T-helper 1 cell treated with Interleukin-12 subunit alpha and Interleukin-12 subunit beta and Interleukin-4 antibody, amounts not matched to agents 30 μg/mL and 1 μg/mL, for 36 hours (primary cell): ENCODE measurements at regions not wholly inside any gene's neighbourhood (a gene's known extent, or its start where the extent isn't known, plus 50 kb on each side); places are given as distances from the start of the nearest gene placed in this dataset.

Experiments
- H3K27ac Mint-ChIP-seq: one replicate; pipeline ENCODE4 v1.8.0; 2021; ENCODE audit warnings: mild to moderate bottlenecking, mixed read lengths
- H3K27me3 Mint-ChIP-seq: one replicate; pipeline ENCODE4 v1.8.0; 2021; ENCODE audit warnings: low read depth, mixed read lengths
- H3K36me3 Mint-ChIP-seq: one replicate; pipeline ENCODE4 v1.8.0; 2021; ENCODE audit warnings: low read depth, mixed read lengths
- H3K4me1 Mint-ChIP-seq: one replicate; pipeline ENCODE4 v1.8.0; 2021; ENCODE audit warnings: low read depth, mixed read lengths
- H3K4me3 Mint-ChIP-seq: one replicate; pipeline ENCODE4 v1.8.0; 2021; ENCODE audit warnings: mild to moderate bottlenecking, moderate library complexity, mixed read lengths
- H3K9me3 Mint-ChIP-seq: one replicate; pipeline ENCODE4 v1.8.0; 2021; ENCODE audit warnings: mixed read lengths

DNA sequence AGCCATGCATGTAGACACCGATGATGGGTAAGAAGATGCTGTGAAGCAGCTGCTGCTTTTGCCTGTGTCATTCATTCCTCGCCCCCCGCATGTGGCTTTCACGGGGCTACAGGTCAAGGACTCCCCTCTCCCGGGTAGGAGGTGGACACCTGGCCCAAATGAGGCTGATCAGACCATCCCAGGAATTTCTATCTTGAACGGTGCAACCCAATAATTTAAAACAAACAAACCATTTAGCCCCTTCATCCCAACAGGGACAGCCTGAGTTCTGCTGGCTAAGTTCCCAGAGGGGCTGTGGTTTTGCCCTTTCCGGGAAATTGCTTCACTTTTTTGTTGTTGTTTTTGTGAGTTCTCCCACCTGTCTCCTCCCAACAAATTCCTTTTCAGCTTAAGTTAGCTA, 137.7 kb upstream of the CDH5 start:
- H3K27me3 Mint-ChIP-seq = no peaks in the 10 kb centered on the region
- H3K4me3 Mint-ChIP-seq = no peak overlapping the region
- no peaks in the 10 kb centered on the region for H3K36me3 Mint-ChIP-seq
- peaks cover 4% of the 10 kb centered on the region for H3K4me1 Mint-ChIP-seq
- H3K27ac Mint-ChIP-seq = no peak overlapping the region
- no peaks in the 10 kb centered on the region for H3K9me3 Mint-ChIP-seq

DNA sequence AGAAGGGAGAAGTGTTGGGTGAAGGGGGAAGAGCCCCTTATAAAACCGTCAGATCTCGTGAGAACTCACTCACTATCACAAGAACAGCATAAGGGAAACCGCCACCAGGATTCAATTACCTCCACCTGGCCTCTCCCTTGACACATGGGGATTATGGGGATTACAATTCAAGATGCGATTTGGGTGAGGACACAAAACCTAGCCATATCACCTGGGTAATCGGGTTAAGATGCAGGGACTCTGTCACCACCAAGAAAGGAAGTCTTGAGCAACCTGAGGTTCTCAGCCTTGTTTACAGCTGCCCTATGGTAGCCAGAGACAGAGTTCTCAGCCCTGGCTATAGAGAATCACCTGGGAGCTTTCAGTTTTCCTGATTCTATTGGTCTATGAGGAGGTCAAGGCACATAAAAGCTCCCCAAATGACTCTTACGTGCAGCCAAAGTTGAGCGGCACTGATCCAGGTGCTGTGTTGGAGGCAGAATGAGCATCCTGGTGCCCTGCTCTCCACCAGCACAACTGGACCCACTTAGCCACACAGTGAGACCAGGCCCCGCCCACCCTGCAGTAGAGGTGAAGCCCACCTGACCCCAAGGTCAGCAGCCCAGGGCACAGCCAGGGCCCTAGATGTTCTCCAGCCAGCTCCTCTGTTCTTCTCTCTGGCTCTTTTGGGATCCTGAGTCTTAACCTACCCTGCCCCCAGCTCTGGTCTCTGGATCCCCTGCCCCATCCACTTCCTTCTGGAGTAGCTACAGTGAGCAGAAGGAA, 138.5 kb upstream of the CDH5 start:
- H3K4me1 Mint-ChIP-seq = peaks cover 4% of the 10 kb centered on the region
- H3K27me3 Mint-ChIP-seq = no peaks in the 10 kb centered on the region
- H3K9me3 Mint-ChIP-seq = no peaks in the 10 kb centered on the region
- no peaks in the 10 kb centered on the region for H3K36me3 Mint-ChIP-seq
- no peak overlapping the region for H3K4me3 Mint-ChIP-seq
- H3K27ac Mint-ChIP-seq = no peak overlapping the region

DNA sequence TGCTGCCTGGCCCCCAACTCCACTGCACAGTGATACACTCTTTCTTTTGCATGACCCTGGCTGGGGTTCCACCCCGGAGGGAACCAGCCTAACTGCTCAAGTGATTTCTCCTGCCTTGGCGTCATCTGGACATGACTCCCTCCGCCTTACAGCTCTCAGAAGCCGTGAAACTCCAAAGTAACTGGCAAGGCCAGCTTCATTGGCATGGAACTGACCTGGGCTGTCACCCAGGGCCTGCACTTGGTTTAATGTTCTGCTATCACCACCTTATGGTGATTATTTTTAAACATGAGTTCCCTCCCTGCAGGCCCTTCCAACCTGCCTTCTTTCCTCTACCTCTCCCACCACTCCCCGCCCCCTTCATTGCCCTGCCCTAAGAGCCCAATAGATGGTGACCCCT, 139.7 kb upstream of the CDH5 start:
- Mint-ChIP-seq H3K9me3 (no peaks in the 10 kb centered on the region), H3K27me3 (no peaks in the 10 kb centered on the region), H3K4me3 (no peak overlapping the region), H3K4me1 (peaks cover 4% of the 10 kb centered on the region), H3K36me3 (no peaks in the 10 kb centered on the region), H3K27ac (no peak overlapping the region)

DNA sequence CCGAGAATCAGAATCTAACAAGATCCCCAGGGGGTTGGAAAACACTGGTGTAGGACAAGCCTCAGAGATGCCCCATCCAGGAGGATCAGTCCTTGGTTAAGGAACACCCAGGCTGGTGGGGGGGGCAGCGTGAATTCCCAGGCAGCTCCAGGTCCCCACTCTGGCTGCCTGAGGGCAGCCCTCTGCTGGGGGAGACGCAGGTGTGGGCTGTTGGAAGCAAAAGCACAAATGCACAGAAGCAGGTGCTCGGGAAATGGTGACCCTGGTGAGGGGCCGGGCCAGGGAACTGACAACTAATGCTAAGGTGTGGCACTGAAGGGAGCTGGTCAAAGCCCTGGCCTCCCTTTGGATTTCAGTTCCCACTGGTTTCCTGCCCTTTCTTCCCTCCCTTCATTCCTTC, 140.8 kb upstream of the CDH5 start:
- Mint-ChIP-seq H3K4me3 (no peak overlapping the region), H3K36me3 (no peaks in the 10 kb centered on the region), H3K9me3 (no peaks in the 10 kb centered on the region), H3K4me1 (peaks cover 4% of the 10 kb centered on the region), H3K27me3 (no peaks in the 10 kb centered on the region), H3K27ac (no peak overlapping the region)

DNA sequence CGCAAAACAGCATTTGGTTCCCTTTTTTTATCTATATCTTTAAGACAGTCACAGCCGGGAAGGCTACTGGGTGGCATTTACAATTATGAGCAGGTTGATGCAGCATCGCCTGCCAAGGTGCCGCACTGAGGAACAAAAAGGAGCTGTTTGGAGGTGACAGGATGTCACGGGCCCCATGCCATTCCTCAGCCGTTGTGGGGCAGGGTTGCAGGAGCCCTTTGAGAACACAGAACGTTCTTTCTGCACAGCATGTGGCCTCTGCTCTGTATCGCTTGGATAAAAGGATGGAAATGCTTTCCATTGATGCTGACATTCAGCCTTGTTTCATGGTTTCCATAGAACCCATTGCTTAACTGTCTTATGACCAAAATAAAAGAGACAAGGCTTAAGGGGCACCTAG, 141.9 kb upstream of the CDH5 start:
- no peak overlapping the region for H3K4me3 Mint-ChIP-seq
- H3K9me3 Mint-ChIP-seq = no peaks in the 10 kb centered on the region
- H3K36me3 Mint-ChIP-seq = no peaks in the 10 kb centered on the region
- H3K27me3 Mint-ChIP-seq = peaks cover under 1% of the 10 kb centered on the region
- peaks cover 4% of the 10 kb centered on the region for H3K4me1 Mint-ChIP-seq
- H3K27ac Mint-ChIP-seq = no peak overlapping the region

DNA sequence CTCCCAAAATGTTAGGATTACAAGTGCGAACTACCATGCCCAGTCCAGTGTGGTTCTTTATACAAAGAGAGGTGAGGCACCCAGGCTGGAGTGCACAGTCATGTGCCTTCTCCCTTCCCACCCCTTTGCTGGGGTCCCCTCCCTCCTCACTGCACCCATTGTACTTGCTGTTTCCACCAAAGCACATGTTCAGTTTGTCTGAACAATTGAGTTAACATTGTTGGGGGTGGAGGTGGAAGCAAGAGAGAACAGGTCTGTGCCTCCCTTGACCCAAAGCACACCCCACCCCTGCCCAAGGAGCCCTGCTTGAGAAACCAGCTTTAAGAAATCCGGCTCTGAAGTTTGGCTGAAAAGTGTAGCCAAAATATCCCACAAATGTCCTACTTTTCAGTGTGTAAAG, 142.3 kb upstream of the CDH5 start:
- Mint-ChIP-seq H3K4me3 (no peak overlapping the region), H3K9me3 (no peaks in the 10 kb centered on the region), H3K36me3 (no peaks in the 10 kb centered on the region), H3K27me3 (peaks cover 5% of the 10 kb centered on the region), H3K4me1 (peaks cover 2% of the 10 kb centered on the region), H3K27ac (no peak overlapping the region)

DNA sequence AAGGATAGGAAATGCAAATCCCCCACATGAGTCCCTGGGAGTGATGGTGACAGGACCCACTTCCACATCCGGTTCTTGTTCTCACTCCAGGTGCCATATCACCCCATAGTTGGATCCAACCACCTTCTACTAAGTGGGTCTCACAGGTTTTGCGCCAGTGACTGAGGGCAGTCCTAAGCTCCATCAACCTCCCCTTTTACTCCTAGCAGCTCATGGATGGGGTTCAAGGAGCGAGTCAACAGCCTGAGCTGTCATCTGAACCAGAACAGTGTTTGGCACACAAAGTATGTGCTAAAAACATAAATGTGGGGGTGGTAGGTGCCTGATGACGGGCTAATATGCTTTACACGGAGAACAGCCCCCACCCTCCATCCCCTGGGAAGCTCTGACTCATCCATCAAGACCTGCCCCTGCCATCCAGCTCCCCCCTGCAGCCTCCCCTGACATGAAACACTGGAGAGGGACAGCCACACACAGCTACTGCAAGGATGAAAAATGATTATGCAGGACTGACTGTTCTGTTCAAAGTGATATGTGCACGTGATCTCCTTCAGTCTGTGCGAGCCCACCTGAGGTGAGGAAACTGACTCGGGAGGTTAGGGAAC, 143.2 kb upstream of the CDH5 start:
- Mint-ChIP-seq H3K4me3 (no peak overlapping the region), H3K4me1 (no peaks in the 10 kb centered on the region), H3K27me3 (peaks cover 6% of the 10 kb centered on the region), H3K27ac (no peak overlapping the region), H3K9me3 (no peaks in the 10 kb centered on the region), H3K36me3 (no peaks in the 10 kb centered on the region)

DNA sequence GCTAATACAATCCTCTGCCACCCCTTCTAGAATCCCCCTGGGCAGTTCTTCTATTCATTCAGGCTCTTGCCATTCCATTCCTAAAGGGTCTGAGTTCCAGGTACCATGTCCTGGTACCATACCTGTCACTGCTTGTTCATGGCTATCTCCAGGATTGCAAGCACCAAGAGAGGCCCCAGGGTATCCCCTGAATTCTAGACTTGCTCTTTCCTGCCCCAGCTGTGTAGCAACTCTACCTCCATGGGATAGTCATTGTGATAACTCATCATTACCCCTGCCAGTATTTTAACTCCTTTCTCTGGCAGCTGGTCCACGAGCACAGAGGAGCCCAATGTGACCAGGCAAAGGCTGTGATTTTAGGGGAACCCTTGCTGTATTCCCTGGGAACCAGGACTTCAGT, 143.7 kb upstream of the CDH5 start:
- Mint-ChIP-seq H3K9me3 (no peaks in the 10 kb centered on the region), H3K27me3 (peaks cover 6% of the 10 kb centered on the region), H3K4me1 (no peaks in the 10 kb centered on the region), H3K4me3 (no peak overlapping the region), H3K27ac (no peak overlapping the region), H3K36me3 (no peaks in the 10 kb centered on the region)

DNA sequence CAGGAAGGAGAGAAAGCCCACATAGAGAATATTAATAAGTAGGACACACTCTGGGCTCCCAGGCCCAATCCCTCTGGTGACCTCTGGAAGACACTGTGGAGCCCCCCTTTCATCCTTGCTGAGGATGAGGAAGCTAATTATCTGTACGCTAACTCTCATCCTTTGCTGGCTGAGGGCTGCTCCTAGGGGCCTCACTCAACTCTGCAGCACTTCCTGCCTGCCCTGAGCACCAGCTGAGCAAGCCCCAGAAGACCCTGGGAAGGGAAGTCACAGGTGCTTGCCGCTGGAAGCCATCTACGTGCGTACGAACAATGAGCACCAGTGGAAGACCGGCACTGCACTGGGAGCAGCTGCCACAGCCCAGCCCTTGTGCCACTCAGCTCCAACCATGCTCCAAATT, 145.8 kb upstream of the CDH5 start:
- Mint-ChIP-seq H3K27me3 (peaks cover 6% of the 10 kb centered on the region), H3K4me3 (no peak overlapping the region), H3K36me3 (no peaks in the 10 kb centered on the region), H3K4me1 (no peaks in the 10 kb centered on the region), H3K9me3 (no peaks in the 10 kb centered on the region), H3K27ac (no peak overlapping the region)

DNA sequence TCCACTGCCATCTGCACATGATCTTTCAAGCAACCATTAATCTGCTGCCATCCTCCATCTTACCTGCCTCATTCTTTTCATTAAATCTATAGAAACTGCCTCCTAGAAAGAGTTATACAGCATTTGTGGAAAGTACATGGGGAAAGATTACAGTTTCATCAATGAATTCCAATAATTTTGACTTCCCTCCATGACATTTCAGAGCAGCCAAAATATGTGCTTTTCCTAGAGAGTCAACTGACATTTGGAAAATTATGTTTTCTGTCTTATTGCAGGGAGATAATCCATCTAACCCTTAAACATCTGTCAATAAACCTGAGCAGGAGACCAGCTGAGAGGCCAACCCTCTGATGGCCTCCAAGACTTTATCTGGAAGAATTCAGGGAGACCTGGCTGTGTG, 147.0 kb upstream of the CDH5 start:
- Mint-ChIP-seq H3K27me3 (peaks cover 6% of the 10 kb centered on the region), H3K4me3 (no peak overlapping the region), H3K36me3 (no peaks in the 10 kb centered on the region), H3K27ac (no peak overlapping the region), H3K4me1 (no peaks in the 10 kb centered on the region), H3K9me3 (no peaks in the 10 kb centered on the region)

DNA sequence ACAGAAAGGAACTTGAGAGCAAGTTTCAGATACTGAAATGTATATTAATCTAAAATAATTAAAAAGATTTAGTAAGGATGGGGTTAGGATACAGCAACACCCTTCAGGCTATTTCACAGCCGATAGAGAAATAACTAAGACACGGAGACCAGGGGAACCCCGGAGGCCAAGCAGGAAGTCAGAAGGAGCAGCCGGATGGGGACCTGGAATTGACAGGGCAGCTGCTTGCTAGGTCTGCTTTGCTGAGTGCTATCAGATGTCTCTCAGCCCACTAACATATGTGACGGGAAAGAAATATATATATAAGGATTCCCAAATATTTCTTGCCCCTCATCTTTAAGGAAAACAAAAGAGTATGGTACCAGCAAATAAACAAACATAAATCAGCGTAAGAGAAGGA, 154.1 kb upstream of the CDH5 start:
- H3K4me3 Mint-ChIP-seq = no peak overlapping the region
- no peaks in the 10 kb centered on the region for H3K9me3 Mint-ChIP-seq
- peaks cover 7% of the 10 kb centered on the region for H3K27me3 Mint-ChIP-seq
- H3K4me1 Mint-ChIP-seq = no peaks in the 10 kb centered on the region
- no peak overlapping the region for H3K27ac Mint-ChIP-seq
- H3K36me3 Mint-ChIP-seq = no peaks in the 10 kb centered on the region

DNA sequence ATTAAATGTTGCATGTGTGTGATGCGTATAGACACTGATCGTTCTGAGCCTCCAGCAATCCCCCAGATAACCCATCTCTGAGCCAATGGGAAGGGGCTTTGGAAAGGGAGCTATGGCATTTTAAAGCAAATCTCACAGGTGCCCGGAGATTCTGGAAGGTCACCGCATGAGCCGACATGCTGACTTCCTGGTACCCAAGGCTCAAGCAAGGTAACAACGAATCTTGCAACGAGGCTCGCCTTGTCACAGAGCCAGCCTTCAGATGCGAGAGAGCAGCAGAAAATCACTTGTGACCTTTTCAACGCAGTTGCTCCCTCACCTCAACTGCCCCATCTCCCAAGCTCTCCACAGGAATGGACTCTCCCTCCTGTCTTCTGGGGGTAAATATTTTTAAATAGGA, 154.8 kb upstream of the CDH5 start:
- Mint-ChIP-seq H3K36me3 (no peaks in the 10 kb centered on the region), H3K9me3 (no peaks in the 10 kb centered on the region), H3K27me3 (peaks cover 7% of the 10 kb centered on the region), H3K27ac (no peak overlapping the region), H3K4me1 (no peaks in the 10 kb centered on the region), H3K4me3 (no peak overlapping the region)

DNA sequence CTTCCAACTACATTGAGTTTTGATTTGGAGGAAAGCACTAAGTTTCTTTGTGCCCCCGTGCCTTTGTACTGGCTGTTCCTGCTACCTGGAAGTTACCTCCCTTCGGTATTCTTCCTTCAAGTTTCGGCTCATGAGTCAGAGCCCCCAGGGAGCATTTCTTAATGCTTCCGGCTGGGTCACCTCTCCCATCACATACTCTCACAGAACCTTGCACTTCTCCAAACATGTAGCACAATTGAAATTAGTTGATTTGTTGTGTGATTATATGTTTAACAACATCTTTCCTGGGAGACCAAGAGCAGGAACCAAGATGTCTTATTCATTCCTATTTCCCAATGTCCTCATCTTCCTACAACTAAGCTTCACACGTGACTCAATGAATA, 158.6 kb upstream of the CDH5 start:
- Mint-ChIP-seq H3K27ac (no peak overlapping the region), H3K4me3 (no peak overlapping the region), H3K9me3 (no peaks in the 10 kb centered on the region), H3K36me3 (no peaks in the 10 kb centered on the region), H3K27me3 (peaks cover 7% of the 10 kb centered on the region), H3K4me1 (no peaks in the 10 kb centered on the region)

DNA sequence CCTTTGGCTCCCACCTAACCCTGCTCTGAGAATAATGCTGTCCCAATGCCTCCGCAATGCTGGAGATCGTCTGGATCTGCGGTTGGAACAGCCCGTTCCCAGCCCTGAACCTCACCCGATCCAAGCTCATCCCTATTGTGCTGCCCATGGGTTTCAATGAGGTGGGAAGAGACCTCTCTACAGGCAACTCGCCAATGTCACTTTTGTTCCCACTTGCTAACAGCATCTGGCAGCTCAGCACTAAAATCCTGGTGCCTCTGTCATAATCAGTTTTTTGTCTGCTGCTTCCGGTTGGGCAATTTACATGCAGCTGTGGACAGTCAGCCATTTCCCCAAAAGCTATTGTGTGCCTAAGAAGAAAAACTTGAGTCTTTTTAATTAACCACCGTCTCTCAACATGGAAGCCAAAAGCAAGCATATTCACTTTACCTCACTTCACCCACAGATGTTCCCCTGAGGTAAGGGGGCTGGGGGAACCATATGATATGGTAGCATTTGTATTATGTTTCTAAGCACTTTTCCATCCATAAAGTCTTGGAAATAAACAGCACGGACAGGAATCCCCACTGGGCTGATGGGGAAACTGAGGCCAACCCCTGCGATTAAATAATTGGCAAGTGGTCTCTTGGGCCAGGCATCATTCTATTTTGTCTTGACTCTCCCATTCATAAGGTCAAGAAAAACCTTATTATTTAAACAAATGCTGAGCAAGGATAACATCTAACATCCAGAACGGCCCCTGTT, 159.2 kb upstream of the CDH5 start:
- Mint-ChIP-seq H3K27ac (no peak overlapping the region), H3K4me1 (no peaks in the 10 kb centered on the region), H3K4me3 (no peak overlapping the region), H3K27me3 (peaks cover 7% of the 10 kb centered on the region), H3K36me3 (no peaks in the 10 kb centered on the region), H3K9me3 (no peaks in the 10 kb centered on the region)

DNA sequence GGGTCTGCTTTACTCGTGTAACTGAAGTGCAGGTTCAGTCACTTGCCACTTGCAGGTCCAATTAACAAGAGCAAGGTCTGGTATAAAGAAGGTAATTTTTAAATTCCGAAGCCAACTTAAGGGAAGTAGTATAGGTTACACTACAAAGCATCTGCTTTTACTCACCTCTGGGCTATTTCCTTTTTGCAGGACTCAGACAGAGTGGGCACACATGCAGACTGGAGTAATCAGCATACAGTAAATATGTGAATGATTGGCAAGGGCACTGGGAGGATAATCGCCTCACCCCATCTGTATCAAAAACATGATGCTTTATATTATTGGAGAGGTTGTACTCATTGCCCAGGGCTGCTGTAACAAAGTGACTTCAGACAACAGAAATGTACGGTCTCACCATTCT, 160.1 kb upstream of the CDH5 start:
- Mint-ChIP-seq H3K27ac (no peak overlapping the region), H3K27me3 (peaks cover 7% of the 10 kb centered on the region), H3K4me1 (no peaks in the 10 kb centered on the region), H3K36me3 (no peaks in the 10 kb centered on the region), H3K4me3 (no peak overlapping the region), H3K9me3 (no peaks in the 10 kb centered on the region)
